ENCODE measurements at regions not wholly inside any gene's neighbourhood (a gene's known extent, or its start where the extent isn't known, plus 50 kb on each side); places are given as distances from the start of the nearest gene placed in this dataset.
"Not testable (repeated sequence)": the region's sequence is repeated elsewhere in the genome, so short reads cannot be mapped to it uniquely, and the experiment has no call there.

- no peak for TF ChIP-seq CTCF (IDR thresholded peaks at IDR 0.05; ENCODE audit: low read depth, low read length, missing control alignments)
- no peak overlapping the region for H3K4me3 ChIP-seq (replicated peaks; ENCODE audit: low read depth, low read length)
- peak; percentile 27 for DNase-seq (ENCODE audit: extremely low read depth, low read depth)
These were observed 230.1 kb upstream of the DDI1 start for GRCh38 chr11:103806130-103806895.

GRCh38 chr11:103807806-103808205, 228.6 kb upstream of the DDI1 start:
- no peak for DNase-seq (ENCODE audit: extremely low read depth, low read depth)
- H3K4me3 ChIP-seq (replicated peaks; ENCODE audit: low read depth, low read length): no peak overlapping the region
- no peak for TF ChIP-seq CTCF (IDR thresholded peaks at IDR 0.05; ENCODE audit: low read depth, low read length, missing control alignments)

- no peak for TF ChIP-seq CTCF (IDR thresholded peaks at IDR 0.05; ENCODE audit: low read depth, low read length, missing control alignments)
- no peak for DNase-seq (ENCODE audit: extremely low read depth, low read depth)
- H3K4me3 ChIP-seq (replicated peaks; ENCODE audit: low read depth, low read length): no peak overlapping the region
These were observed 228.2 kb upstream of the DDI1 start for GRCh38 chr11:103808252-103808651.

- TF ChIP-seq CTCF (IDR thresholded peaks at IDR 0.05; ENCODE audit: low read depth, low read length, missing control alignments): no peak
- DNase-seq (ENCODE audit: extremely low read depth, low read depth): no peak
- H3K4me3 ChIP-seq (replicated peaks; ENCODE audit: low read depth, low read length): no peak overlapping the region
These were observed 224.5 kb upstream of the DDI1 start for GRCh38 chr11:103811870-103812455.

GRCh38 chr11:103812680-103813079, 223.8 kb upstream of the DDI1 start:
- DNase-seq (ENCODE audit: extremely low read depth, low read depth): no peak
- no peak overlapping the region for H3K4me3 ChIP-seq (replicated peaks; ENCODE audit: low read depth, low read length)
- TF ChIP-seq CTCF (IDR thresholded peaks at IDR 0.05; ENCODE audit: low read depth, low read length, missing control alignments): no peak

- not testable (repeated sequence) for H3K4me3 ChIP-seq (replicated peaks; ENCODE audit: low read depth, low read length); DNase-seq (ENCODE audit: extremely low read depth, low read depth)
These were observed 216.1 kb upstream of the DDI1 start for GRCh38 chr11:103820345-103820744.

GRCh38 chr11:103824116-103824515, 212.3 kb upstream of the DDI1 start:
- TF ChIP-seq CTCF (IDR thresholded peaks at IDR 0.05; ENCODE audit: low read depth, low read length, missing control alignments): no peak
- no peak overlapping the region for H3K4me3 ChIP-seq (replicated peaks; ENCODE audit: low read depth, low read length)
- DNase-seq (ENCODE audit: extremely low read depth, low read depth): no peak

Measured in HFF-Myc (cell line).